SK-N-SH (cell line): ENCODE measurements at regions not wholly inside any gene's neighbourhood (a gene's known extent, or its start where the extent isn't known, plus 50 kb on each side); places are given as distances from the start of the nearest gene placed in this dataset.

Source experiments
- CTCF ChIA-PET: fragments of 300-600, 350-600 bp; formaldehyde crosslinking; extraction: SDS; loops from one replicate; lab custom pipeline; 2021; lab: Yijun Ruan, JAX
- POLR2A ChIA-PET: fragments of 350-600 bp; sonication (Branson Sonifier 250); formaldehyde crosslinking; extraction: SDS; loops from one replicate; lab custom pipeline; 2020; ENCODE audit warnings: antibody characterized with exemption, inconsistent platforms; lab: Yijun Ruan, JAX
- DNase-seq: peaks from one replicate; pipeline ENCODE4 v3.0.0; 2012
- H2AFZ ChIP-seq: fragments of 200-600 bp; sonication (generic); 2 replicates; pipeline ENCODE4 v1.8.1; 2016; ENCODE audit warnings: antibody characterized with exemption, mild to moderate bottlenecking, low read depth
- H3F3A ChIP-seq: fragments of 200-600 bp; sonication (generic); replicated peaks from 2 replicates; pipeline ENCODE3; 2016; ENCODE audit warnings: antibody characterized with exemption, mild to moderate bottlenecking; ENCODE audit not compliant: insufficient read depth
- H3K27ac ChIP-seq, 2 experiments: fragments of 200-500 bp in 1 of 2; fragments of 200-600 bp in 1 of 2; sonication (Bioruptor generic) in 1 of 2; sonication (generic), shearing (Covaris generic) in 1 of 2; 2 replicates each; pipeline versions ENCODE4 v1.5.1 to v1.6.1; 2014 to 2016; ENCODE audit warnings: low read depth in 2 of 2, inconsistent platforms in 1 of 2, low read length in 1 of 2, mild to moderate bottlenecking in 1 of 2, mixed read lengths in 1 of 2
- H3K27me3 ChIP-seq: fragments of 200-600 bp; sonication (generic), shearing (Covaris generic); 2 replicates; pipeline ENCODE4 v1.6.1; 2016; ENCODE audit warnings: mixed run types; ENCODE audit not compliant: insufficient read depth
- H3K36me3 ChIP-seq, 2 experiments: fragments of 200-500 bp in 1 of 2; fragments of 200-600 bp in 1 of 2; sonication (Bioruptor generic) in 1 of 2; sonication (generic) in 1 of 2; replicated peaks in 1 of 2; 2 replicates each; pipeline versions ENCODE3 to v1.5.1; 2014 to 2016; ENCODE audit warnings: low read length in 1 of 2, mild to moderate bottlenecking in 1 of 2; ENCODE audit not compliant: insufficient read depth in 2 of 2, control insufficient read depth in 1 of 2
- H3K4me1 ChIP-seq, 2 experiments: fragments of 200-500 bp in 1 of 2; fragments of 200-600 bp in 1 of 2; sonication (Bioruptor generic) in 1 of 2; sonication (generic), shearing (Covaris generic) in 1 of 2; 2 replicates each; pipeline versions ENCODE4 v1.5.1 to v1.6.1; 2014 to 2016; ENCODE audit warnings: low read depth in 1 of 2, low read length in 1 of 2, mixed run types in 1 of 2; ENCODE audit not compliant: insufficient read depth in 2 of 2, control insufficient read depth in 1 of 2
- H3K4me2 ChIP-seq: fragments of 200-600 bp; sonication (generic), shearing (Covaris generic); 2 replicates; pipeline ENCODE4 v1.6.1; 2017; ENCODE audit warnings: mixed run types
- H3K4me3 ChIP-seq, 2 experiments: fragments of 200-500 bp in 1 of 2; fragments of 200-600 bp in 1 of 2; sonication (Bioruptor generic) in 1 of 2; sonication (generic), shearing (Covaris generic) in 1 of 2; 2 replicates each; pipeline versions ENCODE4 v1.5.1 to v1.8.1; 2014 to 2016; ENCODE audit warnings: low read depth in 2 of 2, inconsistent platforms in 1 of 2, low read length in 1 of 2, mild to moderate bottlenecking in 1 of 2, mixed read lengths in 1 of 2, moderate library complexity in 1 of 2
- H3K79me2 ChIP-seq: fragments of 200-600 bp; sonication (generic); 2 replicates; pipeline ENCODE4 v1.8.1; 2017; ENCODE audit warnings: mild to moderate bottlenecking; ENCODE audit not compliant: insufficient read depth
- H3K9ac ChIP-seq: fragments of 200-600 bp; sonication (generic); 2 replicates; pipeline ENCODE4 v1.6.1; 2017; ENCODE audit warnings: mixed run types
- H3K9me2 ChIP-seq: fragments of 200-600 bp; sonication (generic); 2 replicates; pipeline ENCODE4 v1.6.1; 2017; ENCODE audit warnings: mixed run types
- H3K9me3 ChIP-seq: fragments of 200-600 bp; sonication (generic); 2 replicates; pipeline ENCODE4 v1.6.1; 2017; ENCODE audit warnings: mixed run types, mild to moderate bottlenecking, moderate library complexity
- H4K20me1 ChIP-seq: fragments of 200-600 bp; sonication (generic); 2 replicates; pipeline ENCODE4 v1.6.1; 2017; ENCODE audit warnings: mild to moderate bottlenecking, mixed run types; ENCODE audit not compliant: insufficient read depth
- GABPA ChIP-seq: IDR thresholded peaks from 2 replicates; pipeline ENCODE4 v1.4.0; 2012; ENCODE audit warnings: low read depth, mild to moderate bottlenecking
- NRF1 ChIP-seq: IDR thresholded peaks from 2 replicates; pipeline ENCODE4 v1.6.1; 2012; ENCODE audit warnings: low read depth, mild to moderate bottlenecking, low read length
- RAD21 ChIP-seq: IDR thresholded peaks from 2 replicates; pipeline ENCODE4 v1.6.1; 2012; ENCODE audit warnings: mild to moderate bottlenecking, low read length
- RXRA ChIP-seq: IDR thresholded peaks from 2 replicates; pipeline ENCODE4 v1.4.0; 2012; ENCODE audit warnings: low read depth, mild to moderate bottlenecking, borderline replicate concordance
- TAF1 ChIP-seq: IDR thresholded peaks from 2 replicates; pipeline ENCODE4 v1.6.1; 2012; ENCODE audit warnings: low read depth, mild to moderate bottlenecking, low read length, moderate library complexity, borderline replicate concordance
- TCF12 ChIP-seq: IDR thresholded peaks from 2 replicates; pipeline ENCODE4 v1.4.0; 2012
- TEAD4 ChIP-seq: IDR thresholded peaks from 2 replicates; pipeline ENCODE4 v1.4.0; 2012; ENCODE audit warnings: mild to moderate bottlenecking, borderline replicate concordance; ENCODE audit not compliant: insufficient read depth
- YY1 ChIP-seq: IDR thresholded peaks from 2 replicates; pipeline ENCODE4 v1.4.0; 2012; ENCODE audit warnings: low read depth, mild to moderate bottlenecking
- WGBS: methylation state at CpG from one replicate; pipeline ENCODE4 v1.1.6; 2017; ENCODE audit warnings: low lambda C conversion rate; 5-methylcytosine and 5-hydroxymethylcytosine counted together
- TF ChIP-seq, protein P1 (sequence below): IDR thresholded peaks from 2 replicates; pipeline ENCODE4 v1.4.0; 2012; ENCODE audit warnings: low read depth, borderline replicate concordance

DNA sequence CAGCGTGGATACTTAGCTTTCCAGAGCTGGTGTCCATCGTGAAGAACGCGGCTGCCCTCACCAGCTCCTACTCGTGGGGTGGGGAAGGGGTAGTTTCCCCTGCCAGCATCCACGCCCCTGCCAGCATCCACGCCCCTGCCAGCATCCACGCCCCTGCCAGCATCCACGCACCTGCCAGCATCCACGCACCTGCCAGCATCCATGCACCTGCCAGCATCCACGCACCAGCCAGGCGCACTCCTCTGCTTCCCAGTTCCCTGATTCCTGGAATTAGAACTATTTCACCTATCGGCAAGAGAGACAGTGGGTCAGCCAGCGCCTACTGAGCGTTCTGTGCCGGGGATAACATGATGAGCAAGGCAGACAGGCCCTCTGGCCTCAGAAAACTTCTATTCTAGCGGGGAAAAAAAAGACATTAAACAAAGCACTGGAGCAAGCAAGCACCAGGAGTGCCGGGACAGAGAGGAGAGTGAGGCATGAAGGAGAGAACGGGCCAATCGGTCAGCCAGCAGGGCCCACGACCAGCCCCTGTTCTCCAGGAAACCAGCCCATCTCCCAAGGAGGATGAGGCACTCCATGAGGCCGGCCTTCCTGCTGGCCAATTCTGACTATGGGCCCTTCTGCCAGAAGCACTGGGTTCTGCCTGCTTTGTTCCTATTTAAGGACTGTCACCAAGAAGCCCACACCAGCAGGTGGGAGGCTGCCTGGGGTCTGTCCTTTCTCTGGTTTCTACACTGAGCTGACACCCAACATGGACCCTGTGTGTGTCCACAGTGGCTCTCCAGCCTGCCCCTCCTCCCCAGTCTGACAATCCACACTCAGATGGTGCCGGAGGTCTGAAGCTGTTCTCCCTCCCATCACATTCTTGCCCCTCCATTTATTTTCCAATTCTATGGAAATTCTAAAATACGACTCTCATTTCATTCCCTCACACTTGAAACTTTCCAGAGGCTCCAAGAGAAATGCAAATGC, 78.4 kb upstream of the SALL3 start:
- ChIA-PET POLR2A (no interaction called here), CTCF (no interaction called here)
- no peak overlapping the region for H3K4me2 ChIP-seq
- H3F3A ChIP-seq, result no peaks in the 10 kb centered on the region
- H3K9ac ChIP-seq, result no peak overlapping the region
- no peak overlapping the region for H2AFZ ChIP-seq
- WGBS, result 9% methylated on average over 18 of the region's 24 CpGs
- H3K9me3 ChIP-seq, result no peaks in the 10 kb centered on the region
- no peak for TF ChIP-seq GABPA
- no peaks in the 10 kb centered on the region for H3K36me3 ChIP-seq
- no peaks in the 10 kb centered on the region for H3K79me2 ChIP-seq
- H3K27me3 ChIP-seq, result peaks cover 30% of the 10 kb centered on the region; the same call in 1 of the 2 replicates
- no peak overlapping the region for H3K27ac ChIP-seq
- no peaks in the 10 kb centered on the region for H4K20me1 ChIP-seq
- DNase-seq, result no peak
- H3K4me1 ChIP-seq, result no peaks in the 10 kb centered on the region
- H3K4me3 ChIP-seq, result no peak overlapping the region
- no peaks in the 10 kb centered on the region for H3K9me2 ChIP-seq

DNA sequence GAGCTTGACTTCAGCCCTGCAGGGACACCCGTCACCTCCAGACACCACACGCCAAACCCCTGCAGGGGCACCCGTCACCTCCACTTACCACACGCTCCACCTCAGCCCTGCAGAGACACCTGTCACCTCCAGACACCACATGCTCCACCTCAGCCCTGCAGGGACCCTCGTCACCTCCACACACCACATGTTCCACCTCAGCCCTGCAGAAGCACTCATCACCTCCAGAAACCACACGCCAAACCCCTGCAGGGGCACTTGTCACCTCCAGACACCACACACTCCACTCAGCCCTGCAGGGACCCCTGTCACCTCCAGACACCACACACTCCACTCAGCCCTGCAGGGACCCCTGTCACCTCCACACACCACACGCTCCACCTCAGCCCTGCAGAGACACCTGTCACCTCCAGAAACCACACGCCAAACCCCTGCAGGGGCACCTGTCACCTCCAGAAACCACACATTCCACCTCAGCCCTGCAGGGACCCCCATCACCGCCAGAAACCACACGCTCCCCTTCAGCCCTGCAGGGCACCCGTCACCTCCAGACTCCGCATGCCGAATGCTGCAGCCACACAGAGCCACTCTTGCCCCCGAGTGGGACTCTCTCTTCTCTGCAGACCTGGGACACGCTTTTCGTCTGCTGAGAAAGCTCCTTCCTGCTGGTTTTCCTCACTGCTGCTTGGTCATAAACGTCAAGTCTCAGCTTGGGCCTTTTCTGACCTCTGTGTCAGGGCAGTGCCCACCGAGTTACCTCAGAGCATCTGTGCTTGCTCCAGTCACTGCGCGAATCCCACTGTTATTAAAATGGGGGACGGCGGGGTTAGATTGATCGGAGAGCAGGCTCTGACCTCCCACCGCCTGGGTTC, 77.5 kb upstream of the SALL3 start:
- TF ChIP-seq RAD21 (no peak), TEAD4 (no peak), GABPA (no peak), YY1 (no peak), RXRA (no peak), TCF12 (no peak), TAF1 (no peak), NRF1 (no peak)
- TF ChIP-seq, protein P1, sequence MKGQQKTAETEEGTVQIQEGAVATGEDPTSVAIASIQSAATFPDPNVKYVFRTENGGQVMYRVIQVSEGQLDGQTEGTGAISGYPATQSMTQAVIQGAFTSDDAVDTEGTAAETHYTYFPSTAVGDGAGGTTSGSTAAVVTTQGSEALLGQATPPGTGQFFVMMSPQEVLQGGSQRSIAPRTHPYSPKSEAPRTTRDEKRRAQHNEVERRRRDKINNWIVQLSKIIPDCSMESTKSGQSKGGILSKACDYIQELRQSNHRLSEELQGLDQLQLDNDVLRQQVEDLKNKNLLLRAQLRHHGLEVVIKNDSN, result no peak
- TF ChIP-seq, all 33 proteins: peak for 0
- Histone ChIP-seq H3K27me3 (peaks cover 32% of the 10 kb centered on the region; the same call in 1 of the 2 replicates), H3K9me3 (no peaks in the 10 kb centered on the region), H4K20me1 (no peaks in the 10 kb centered on the region), H3F3A (no peaks in the 10 kb centered on the region), H3K27ac (no peak overlapping the region), H3K4me1 (no peaks in the 10 kb centered on the region), H3K9ac (no peak overlapping the region), H2AFZ (no peak overlapping the region), H3K4me2 (no peak overlapping the region), H3K79me2 (no peaks in the 10 kb centered on the region), H3K36me3 (no peaks in the 10 kb centered on the region), H3K4me3 (no peak overlapping the region), H3K9me2 (no peaks in the 10 kb centered on the region)
- WGBS, result 13% methylated on average over 23 of the region's 24 CpGs
- POLR2A ChIA-PET, result no interaction called here
- CTCF ChIA-PET, result no interaction called here
- no peak for DNase-seq
